ENCODE measurements at regions not wholly inside any gene's neighbourhood (a gene's known extent, or its start where the extent isn't known, plus 50 kb on each side); places are given as distances from the start of the nearest gene placed in this dataset.

- no peak overlapping the region for H2AFZ ChIP-seq (ENCODE audit: low read depth)
- H3K4me1 ChIP-seq (ENCODE audit: low read depth, poor library complexity, severe bottlenecking): no peaks in the 10 kb centered on the region
- no peaks in the 10 kb centered on the region for H3K36me3 ChIP-seq (ENCODE audit: insufficient read depth)
- no peak overlapping the region for H3K27ac ChIP-seq
- no peaks in the 10 kb centered on the region for H4K20me1 ChIP-seq (ENCODE audit: insufficient read depth)
- no peak overlapping the region for H3K9ac ChIP-seq
- no peaks in the 10 kb centered on the region for H3K27me3 ChIP-seq (ENCODE audit: insufficient read depth, low read depth)
- H3K4me3 ChIP-seq (IDR thresholded peaks at IDR 0.05; ENCODE audit: insufficient read depth, low read depth, low read length): no peak overlapping the region
- no peak overlapping the region for H3K4me2 ChIP-seq
- TF ChIP-seq CTCF (conservative IDR thresholded peaks at IDR 0.05; ENCODE audit: low read depth, low read length): no peak
- no peaks in the 10 kb centered on the region for H3K79me2 ChIP-seq (ENCODE audit: insufficient read depth, low read depth)
Measured at GRCh38 chr7:81349044-81349443, 420.8 kb downstream of the HGF start.

- no peak for TF ChIP-seq CTCF (conservative IDR thresholded peaks at IDR 0.05; ENCODE audit: low read depth, low read length)
Measured at GRCh38 chr7:81339946-81340345, 421.1 kb upstream of the SEMA3C start.

DNA sequence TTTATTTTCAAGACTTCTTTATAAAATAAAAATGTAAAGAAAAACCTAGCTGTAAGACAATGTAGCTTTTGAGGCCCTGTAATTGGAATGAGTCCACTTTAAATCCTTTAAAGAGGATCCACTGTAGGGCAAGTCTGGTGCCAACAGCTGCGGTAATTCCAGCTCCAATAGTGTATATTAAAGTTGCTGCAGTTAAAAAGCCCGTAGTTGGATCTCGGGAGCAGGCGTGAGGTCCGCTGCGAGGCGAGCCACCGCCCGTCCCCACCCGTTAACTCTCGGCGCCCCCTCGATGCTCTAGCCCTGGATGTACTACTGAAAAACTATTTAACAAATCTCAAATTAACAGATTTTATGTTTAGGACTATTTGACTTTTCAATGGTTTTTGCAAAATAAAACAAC is 414.7 kb upstream of the SEMA3C start:
- Histone ChIP-seq H3K79me2 (ENCODE audit: insufficient read depth, low read depth) (no peaks in the 10 kb centered on the region), H3K9ac (no peak overlapping the region), H3K4me2 (no peak overlapping the region), H3K27me3 (ENCODE audit: insufficient read depth, low read depth) (no peaks in the 10 kb centered on the region), H4K20me1 (ENCODE audit: insufficient read depth) (no peaks in the 10 kb centered on the region), H3K4me1 (ENCODE audit: low read depth, poor library complexity, severe bottlenecking) (no peaks in the 10 kb centered on the region), H3K27ac (no peak overlapping the region), H3K36me3 (ENCODE audit: insufficient read depth) (no peaks in the 10 kb centered on the region), H2AFZ (ENCODE audit: low read depth) (no peak overlapping the region), H3K4me3 (IDR thresholded peaks at IDR 0.05; ENCODE audit: insufficient read depth, low read depth, low read length) (no peak overlapping the region)
- no peak for TF ChIP-seq CTCF (conservative IDR thresholded peaks at IDR 0.05; ENCODE audit: low read depth, low read length)

More at GRCh38 chr7:81339946-81340345, 421.1 kb upstream of the SEMA3C start:
- Histone ChIP-seq H3K27ac (no peak overlapping the region), H3K4me2 (no peak overlapping the region), H3K4me1 (ENCODE audit: low read depth, poor library complexity, severe bottlenecking) (no peaks in the 10 kb centered on the region), H3K4me3 (IDR thresholded peaks at IDR 0.05; ENCODE audit: insufficient read depth, low read depth, low read length) (no peak overlapping the region), H2AFZ (ENCODE audit: low read depth) (no peak overlapping the region), H3K36me3 (ENCODE audit: insufficient read depth) (no peaks in the 10 kb centered on the region), H3K79me2 (ENCODE audit: insufficient read depth, low read depth) (no peaks in the 10 kb centered on the region), H3K9ac (no peak overlapping the region), H3K27me3 (ENCODE audit: insufficient read depth, low read depth) (no peaks in the 10 kb centered on the region), H4K20me1 (ENCODE audit: insufficient read depth) (no peaks in the 10 kb centered on the region)

DNA sequence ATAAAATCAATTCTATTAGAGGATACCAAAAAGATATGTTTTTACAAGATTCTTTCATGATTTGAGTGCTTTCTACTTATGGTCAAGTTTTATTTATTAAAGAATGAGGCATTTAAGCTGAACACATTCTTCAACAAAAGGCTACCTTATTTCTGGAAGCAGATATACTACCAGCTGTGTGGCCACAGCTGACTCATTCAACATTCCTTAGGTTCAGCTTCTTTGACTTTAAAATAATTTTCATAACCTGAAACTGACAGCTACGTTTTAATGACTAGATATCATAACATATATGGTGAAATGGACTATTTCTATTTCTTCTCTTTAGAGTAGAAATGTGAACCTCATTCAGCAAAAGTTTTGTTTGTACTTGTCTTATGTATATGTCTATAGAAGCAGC is 414.2 kb upstream of the SEMA3C start:
- Histone ChIP-seq H3K36me3 (ENCODE audit: insufficient read depth) (no peaks in the 10 kb centered on the region), H3K27ac (no peak overlapping the region), H3K4me2 (no peak overlapping the region), H2AFZ (ENCODE audit: low read depth) (no peak overlapping the region), H3K27me3 (ENCODE audit: insufficient read depth, low read depth) (no peaks in the 10 kb centered on the region), H3K4me3 (IDR thresholded peaks at IDR 0.05; ENCODE audit: insufficient read depth, low read depth, low read length) (no peak overlapping the region), H3K9ac (no peak overlapping the region), H4K20me1 (ENCODE audit: insufficient read depth) (no peaks in the 10 kb centered on the region), H3K4me1 (ENCODE audit: low read depth, poor library complexity, severe bottlenecking) (no peaks in the 10 kb centered on the region), H3K79me2 (ENCODE audit: insufficient read depth, low read depth) (no peaks in the 10 kb centered on the region)
- no peak for TF ChIP-seq CTCF (conservative IDR thresholded peaks at IDR 0.05; ENCODE audit: low read depth, low read length)

Data from KMS-11 (cell line).